PFSK-1 (cell line): ENCODE measurements at regions not wholly inside any gene's neighbourhood (a gene's known extent, or its start where the extent isn't known, plus 50 kb on each side); places are given as distances from the start of the nearest gene placed in this dataset.

Source experiments
- FOXP2 ChIP-seq: optimal IDR thresholded peaks from 2 replicates; pipeline ENCODE3; 2011; ENCODE audit warnings: borderline replicate concordance, control low read depth, inconsistent platforms; ENCODE audit not compliant: insufficient read depth; ENCODE audit errors: extremely low read length, extremely low read depth
- POLR2AphosphoS5 ChIP-seq: IDR thresholded peaks from 2 replicates; pipeline ENCODE4 v1.6.1; 2012; ENCODE audit warnings: low read depth, mild to moderate bottlenecking, control low read depth, low read length, moderate library complexity
- REST ChIP-seq, 2 experiments: IDR thresholded peaks; 2 replicates each; pipeline versions ENCODE4 v1.6.1 to v1.8.0; 2011 to 2012; ENCODE audit warnings: low read depth in 2 of 2, low read length in 2 of 2, control low read depth in 1 of 2, inconsistent platforms in 1 of 2, mild to moderate bottlenecking in 1 of 2, moderate library complexity in 1 of 2; ENCODE audit not compliant: insufficient read depth in 1 of 2
- SIN3A ChIP-seq: IDR thresholded peaks from 2 replicates; pipeline ENCODE4 v1.6.1; 2012; ENCODE audit warnings: mild to moderate bottlenecking, low read length, moderate library complexity, borderline replicate concordance; ENCODE audit not compliant: insufficient read depth
- TAF1 ChIP-seq: IDR thresholded peaks from 2 replicates; pipeline ENCODE4 v1.6.1; 2012; ENCODE audit warnings: low read length, control low read depth, borderline replicate concordance; ENCODE audit not compliant: insufficient read depth

GRCh38 chr22:49010070-49010863 is 817.4 kb downstream of the BRD1 start:
- TF ChIP-seq REST (IDR thresholded peaks at IDR 0.05; ENCODE audit: insufficient read depth in 1 of 2, low read depth in 2 of 2, low read length in 2 of 2) (no peak), SIN3A (no peak), TAF1 (no peak), FOXP2 (no peak), POLR2AphosphoS5 (no peak)

- TF ChIP-seq SIN3A (no peak), POLR2AphosphoS5 (no peak), TAF1 (no peak), REST (IDR thresholded peaks at IDR 0.05; ENCODE audit: insufficient read depth in 1 of 2, low read depth in 2 of 2, low read length in 2 of 2) (no peak), FOXP2 (no peak)
Observed at GRCh38 chr22:49009359-49010063, 818.2 kb downstream of the BRD1 start.

GRCh38 chr22:49008682-49009235 is 818.9 kb downstream of the BRD1 start:
- TF ChIP-seq SIN3A (no peak), REST (IDR thresholded peaks at IDR 0.05; ENCODE audit: insufficient read depth in 1 of 2, low read depth in 2 of 2, low read length in 2 of 2) (no peak), POLR2AphosphoS5 (no peak), FOXP2 (no peak), TAF1 (no peak)

- TF ChIP-seq SIN3A (no peak), REST (IDR thresholded peaks at IDR 0.05; ENCODE audit: insufficient read depth in 1 of 2, low read depth in 2 of 2, low read length in 2 of 2) (no peak), TAF1 (no peak), FOXP2 (no peak)
Observed at GRCh38 chr22:49007013-49007653, 820.5 kb downstream of the BRD1 start.
